BLaER1 (cell line): ENCODE measurements at regions not wholly inside any gene's neighbourhood (a gene's known extent, or its start where the extent isn't known, plus 50 kb on each side); places are given as distances from the start of the nearest gene placed in this dataset.

ENCODE experiments used
- H3K27ac ChIP-seq: shearing (Covaris generic); formaldehyde crosslinking; 2 replicates; pipeline ENCODE4 v1.8.1; 2022
- H3K27me3 ChIP-seq: shearing (Covaris generic); formaldehyde crosslinking; 2 replicates; pipeline ENCODE4 v1.8.1; 2022
- H3K36me3 ChIP-seq: shearing (Covaris generic); formaldehyde crosslinking; 2 replicates; pipeline ENCODE4 v1.8.1; 2022
- H3K4me1 ChIP-seq: shearing (Covaris generic); formaldehyde crosslinking; 2 replicates; pipeline ENCODE4 v1.8.1; 2022
- H3K4me2 ChIP-seq: shearing (Covaris generic); formaldehyde crosslinking; 2 replicates; pipeline ENCODE4 v1.8.1; 2022
- H3K4me3 ChIP-seq: shearing (Covaris generic); formaldehyde crosslinking; 2 replicates; pipeline ENCODE4 v1.8.1; 2022
- H3K9ac ChIP-seq: shearing (Covaris generic); formaldehyde crosslinking; 2 replicates; pipeline ENCODE4 v1.8.1; 2022
- H3K9me3 ChIP-seq: shearing (Covaris generic); formaldehyde crosslinking; 2 replicates; pipeline ENCODE4 v1.8.1; 2022
- H4K20me1 ChIP-seq: shearing (Covaris generic); formaldehyde crosslinking; 2 replicates; pipeline ENCODE4 v1.8.1; 2022
- Cebpa-rat ChIP-seq: shearing (Covaris generic); IDR thresholded peaks from 2 replicates; pipeline ENCODE4 v1.8.1; 2022

- Histone ChIP-seq H4K20me1 (no peaks in the 10 kb centered on the region), H3K9me3 (no peaks in the 10 kb centered on the region), H3K27me3 (no peaks in the 10 kb centered on the region), H3K4me2 (no peak overlapping the region), H3K9ac (no peak overlapping the region), H3K4me3 (no peak overlapping the region), H3K36me3 (no peaks in the 10 kb centered on the region), H3K27ac (no peak overlapping the region), H3K4me1 (no peaks in the 10 kb centered on the region)
- no peak for TF ChIP-seq Cebpa-rat
These were observed 82.1 kb upstream of the PITX1 start for GRCh38 chr5:135116160-135116561.

GRCh38 chr5:135115591-135115990 is 81.6 kb upstream of the PITX1 start:
- Histone ChIP-seq H3K27ac (no peak overlapping the region), H3K9ac (no peak overlapping the region), H3K9me3 (no peaks in the 10 kb centered on the region), H3K4me2 (no peak overlapping the region), H3K27me3 (no peaks in the 10 kb centered on the region), H4K20me1 (no peaks in the 10 kb centered on the region), H3K4me3 (no peak overlapping the region), H3K36me3 (no peaks in the 10 kb centered on the region), H3K4me1 (no peaks in the 10 kb centered on the region)
- no peak for TF ChIP-seq Cebpa-rat

GRCh38 chr5:135114759-135115158 is 80.7 kb upstream of the PITX1 start:
- Histone ChIP-seq H3K4me2 (no peak overlapping the region), H3K4me1 (no peaks in the 10 kb centered on the region), H3K36me3 (no peaks in the 10 kb centered on the region), H3K9me3 (no peaks in the 10 kb centered on the region), H3K27ac (no peak overlapping the region), H3K27me3 (no peaks in the 10 kb centered on the region), H3K4me3 (no peak overlapping the region), H4K20me1 (no peaks in the 10 kb centered on the region), H3K9ac (no peak overlapping the region)
- no peak for TF ChIP-seq Cebpa-rat

- no peaks in the 10 kb centered on the region for H3K4me1 ChIP-seq
- H3K4me2 ChIP-seq = no peak overlapping the region
- H3K9ac ChIP-seq = no peak overlapping the region
These were observed 78.1 kb upstream of the PITX1 start for GRCh38 chr5:135112008-135112725.

GRCh38 chr5:135110785-135111596 is 77.0 kb upstream of the PITX1 start:
- no peak overlapping the region for H3K9ac ChIP-seq
- no peak overlapping the region for H3K4me2 ChIP-seq
- TF ChIP-seq Cebpa-rat = no peak
- no peaks in the 10 kb centered on the region for H3K36me3 ChIP-seq
- H3K27me3 ChIP-seq = no peaks in the 10 kb centered on the region
- H3K9me3 ChIP-seq = no peaks in the 10 kb centered on the region
- H3K4me3 ChIP-seq = no peak overlapping the region
- no peaks in the 10 kb centered on the region for H4K20me1 ChIP-seq
- no peak overlapping the region for H3K27ac ChIP-seq
- H3K4me1 ChIP-seq = no peaks in the 10 kb centered on the region

More at GRCh38 chr5:135112008-135112725, 78.1 kb upstream of the PITX1 start:
- Histone ChIP-seq H4K20me1 (no peaks in the 10 kb centered on the region), H3K9me3 (no peaks in the 10 kb centered on the region), H3K36me3 (no peaks in the 10 kb centered on the region), H3K4me3 (no peak overlapping the region), H3K27ac (no peak overlapping the region), H3K27me3 (no peaks in the 10 kb centered on the region)
- TF ChIP-seq Cebpa-rat = no peak

GRCh38 chr5:135108992-135109391 is 75.0 kb upstream of the PITX1 start:
- H3K27me3 ChIP-seq = no peaks in the 10 kb centered on the region

GRCh38 chr5:135108569-135108968 is 74.5 kb upstream of the PITX1 start:
- Histone ChIP-seq H3K9me3 (no peaks in the 10 kb centered on the region), H3K4me3 (no peak overlapping the region), H3K4me1 (no peaks in the 10 kb centered on the region), H3K4me2 (no peak overlapping the region), H3K27ac (no peak overlapping the region), H3K9ac (no peak overlapping the region), H3K27me3 (no peaks in the 10 kb centered on the region), H4K20me1 (no peaks in the 10 kb centered on the region), H3K36me3 (no peaks in the 10 kb centered on the region)
- no peak for TF ChIP-seq Cebpa-rat

More at GRCh38 chr5:135108992-135109391, 75.0 kb upstream of the PITX1 start:
- H3K4me1 ChIP-seq = no peaks in the 10 kb centered on the region
- H3K4me2 ChIP-seq = no peak overlapping the region
- H3K27ac ChIP-seq = no peak overlapping the region
- TF ChIP-seq Cebpa-rat = no peak
- no peaks in the 10 kb centered on the region for H3K36me3 ChIP-seq
- no peak overlapping the region for H3K9ac ChIP-seq
- H4K20me1 ChIP-seq = no peaks in the 10 kb centered on the region
- H3K9me3 ChIP-seq = no peaks in the 10 kb centered on the region
- no peak overlapping the region for H3K4me3 ChIP-seq

- H3K4me3 ChIP-seq = no peak overlapping the region
- no peak overlapping the region for H3K9ac ChIP-seq
- H4K20me1 ChIP-seq = no peaks in the 10 kb centered on the region
- H3K9me3 ChIP-seq = no peaks in the 10 kb centered on the region
- no peak for TF ChIP-seq Cebpa-rat
- no peaks in the 10 kb centered on the region for H3K27me3 ChIP-seq
- H3K36me3 ChIP-seq = no peaks in the 10 kb centered on the region
- H3K4me2 ChIP-seq = no peak overlapping the region
- no peak overlapping the region for H3K27ac ChIP-seq
- no peaks in the 10 kb centered on the region for H3K4me1 ChIP-seq
These were observed 74.0 kb upstream of the PITX1 start for GRCh38 chr5:135107986-135108385.

GRCh38 chr5:135106610-135107471 is 72.8 kb upstream of the PITX1 start:
- Histone ChIP-seq H3K27ac (no peak overlapping the region), H3K9ac (no peak overlapping the region), H3K4me2 (no peak overlapping the region), H3K4me3 (no peak overlapping the region), H4K20me1 (no peaks in the 10 kb centered on the region), H3K9me3 (no peaks in the 10 kb centered on the region), H3K36me3 (no peaks in the 10 kb centered on the region), H3K4me1 (no peaks in the 10 kb centered on the region), H3K27me3 (no peaks in the 10 kb centered on the region)
- TF ChIP-seq Cebpa-rat = no peak
